ENCODE measurements at regions not wholly inside any gene's neighbourhood (a gene's known extent, or its start where the extent isn't known, plus 50 kb on each side); places are given as distances from the start of the nearest gene placed in this dataset.
"Not testable (repeated sequence)": the region's sequence is repeated elsewhere in the genome, so short reads cannot be mapped to it uniquely, and the experiment has no call there.

DNA sequence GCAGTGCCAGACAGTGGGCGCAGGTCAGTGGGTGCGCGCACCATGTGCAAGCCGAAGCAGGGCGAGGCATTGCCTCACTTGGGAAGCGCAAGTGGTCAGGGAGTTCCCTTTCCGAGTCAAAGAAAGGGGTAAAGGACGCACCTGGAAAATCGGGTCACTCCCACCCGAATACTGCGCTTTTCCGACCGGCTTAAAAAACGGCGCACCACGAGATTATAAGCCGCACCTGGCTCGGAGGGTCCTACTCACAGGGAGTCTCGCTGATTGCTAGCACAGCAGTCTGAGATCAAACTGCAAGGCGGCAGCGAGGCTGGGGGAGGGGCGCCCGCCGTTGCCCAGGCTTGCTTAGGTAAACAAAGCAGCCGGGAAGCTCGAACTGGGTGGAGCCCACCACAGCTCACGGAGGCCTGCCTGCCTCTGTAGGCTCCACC is 77.9 kb downstream of the NR4A2 start:
- not testable (repeated sequence) for DNase-seq

DNA sequence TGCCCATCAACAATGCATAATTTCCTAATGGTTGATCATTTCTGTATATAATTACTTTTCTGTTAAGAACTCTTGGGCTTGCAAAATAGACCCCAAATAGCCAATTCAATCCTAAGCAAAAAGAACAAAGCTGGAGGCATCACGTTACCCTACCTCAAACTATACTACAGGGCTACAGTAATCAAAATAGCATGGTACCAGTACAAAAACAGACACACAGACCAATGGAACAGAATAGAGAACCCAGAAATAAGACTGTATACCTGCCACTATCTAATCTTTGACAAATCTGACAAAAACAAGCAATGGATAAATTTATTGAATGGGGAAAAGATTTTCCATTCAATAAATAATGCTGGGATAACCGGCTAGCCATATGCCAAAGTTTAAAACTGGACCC is 78.8 kb downstream of the NR4A2 start:
- no peak for DNase-seq

DNA sequence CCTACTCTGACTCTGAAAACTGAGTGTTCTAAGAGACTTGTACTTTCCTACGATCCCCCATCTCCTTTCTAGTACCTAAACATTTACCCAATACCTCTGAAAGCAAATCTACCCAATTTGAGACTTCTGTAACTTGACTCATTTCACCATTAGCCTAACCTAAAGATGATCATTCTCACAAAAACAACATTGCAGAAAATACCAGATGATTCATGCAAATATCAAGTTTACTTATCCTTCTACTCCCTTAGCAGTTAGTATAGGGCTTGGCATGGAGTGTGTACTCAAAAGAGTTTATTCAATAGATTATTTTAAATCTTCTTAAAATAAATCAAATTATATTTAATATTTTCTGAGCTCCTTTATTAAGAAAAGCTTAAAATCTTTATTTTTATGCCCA is 89.6 kb downstream of the NR4A2 start:
- DNase-seq, result no peak

DNA sequence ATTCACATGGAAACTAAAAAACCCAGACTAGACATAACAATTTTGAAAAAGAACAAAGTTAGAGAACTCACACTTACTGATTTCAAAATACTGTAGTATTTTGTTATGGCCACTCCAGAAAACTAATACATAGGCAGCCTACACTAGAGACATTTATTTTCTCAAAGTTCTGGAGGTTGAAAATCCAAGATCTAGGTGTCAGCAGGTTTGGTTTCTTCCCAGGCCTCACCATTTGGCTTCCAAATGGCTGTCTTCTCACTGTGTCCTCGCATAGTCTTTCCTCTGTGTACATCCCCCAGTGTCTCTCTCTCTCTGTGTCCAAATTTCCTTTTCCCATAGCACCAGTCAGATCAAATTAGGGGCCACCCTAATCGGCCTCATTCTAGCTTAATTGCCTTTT is 95.0 kb downstream of the NR4A2 start:
- no peak for DNase-seq

DNA sequence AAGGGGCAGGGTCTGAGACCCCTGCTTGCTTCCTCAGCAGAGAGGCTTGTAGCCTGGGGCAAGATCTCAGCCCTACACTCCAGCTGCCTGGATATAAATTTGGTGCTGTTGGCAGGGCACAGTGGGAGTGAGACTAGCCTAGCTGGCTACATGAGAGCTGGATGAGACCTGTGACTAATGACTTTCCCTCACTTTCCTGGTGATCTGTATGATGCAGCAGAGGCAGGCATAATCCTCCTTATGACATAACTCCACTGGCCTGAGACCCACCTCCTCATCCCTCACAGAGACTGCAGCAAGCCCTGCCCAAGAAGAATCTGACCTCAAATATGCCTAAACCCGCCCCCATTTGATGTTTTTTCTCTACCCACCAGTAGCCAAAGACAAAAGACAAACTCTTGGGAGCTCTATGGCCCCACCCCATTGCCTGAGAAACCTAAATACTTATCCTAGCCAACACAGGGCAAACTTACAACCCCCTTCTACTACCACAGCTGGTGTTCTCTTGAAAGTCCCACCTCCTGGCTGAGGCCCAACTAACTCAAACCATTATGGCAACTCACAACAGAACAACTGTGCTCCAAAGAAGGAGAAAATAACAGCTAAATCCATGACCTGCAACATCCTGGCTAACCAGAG is 102.7 kb downstream of the NR4A2 start:
- DNase-seq, result no peak

DNA sequence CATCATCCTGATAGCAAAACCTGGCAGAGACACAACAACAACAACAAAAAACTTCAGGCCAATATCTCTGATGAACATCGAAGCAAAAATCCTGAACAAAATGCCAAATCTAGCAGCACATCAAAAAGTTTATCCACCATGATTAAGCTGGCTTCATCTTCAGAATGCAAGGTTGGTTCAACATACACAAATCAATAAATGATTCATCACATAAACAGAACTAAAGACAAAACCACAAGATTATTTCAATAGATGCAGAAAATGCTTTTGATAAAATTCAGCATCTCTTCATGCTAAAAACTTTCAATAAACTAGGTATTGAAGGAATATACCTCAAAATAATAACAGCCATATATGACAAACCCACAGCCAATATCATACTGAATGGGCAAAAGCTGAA is 109.2 kb downstream of the NR4A2 start:
- not testable (repeated sequence) for DNase-seq

DNA sequence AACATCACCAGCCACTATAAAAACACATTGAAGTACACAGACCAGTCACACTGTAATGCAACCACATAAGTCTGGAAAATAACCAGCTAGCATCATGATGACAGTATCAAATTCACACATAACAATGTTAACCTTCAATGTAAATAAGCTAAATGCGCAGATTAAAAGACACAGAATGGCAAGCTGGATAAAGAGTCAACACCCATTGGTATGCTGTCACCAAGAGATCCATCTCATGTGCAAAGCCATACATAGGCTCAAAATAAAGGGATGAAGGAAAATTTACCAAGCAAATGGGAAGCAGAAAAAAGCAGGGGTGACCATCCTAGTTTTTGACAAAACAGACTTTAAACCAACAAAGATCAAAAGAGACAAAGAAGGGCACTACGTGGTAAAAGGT is 110.8 kb downstream of the NR4A2 start:
- DNase-seq, result no peak

DNA sequence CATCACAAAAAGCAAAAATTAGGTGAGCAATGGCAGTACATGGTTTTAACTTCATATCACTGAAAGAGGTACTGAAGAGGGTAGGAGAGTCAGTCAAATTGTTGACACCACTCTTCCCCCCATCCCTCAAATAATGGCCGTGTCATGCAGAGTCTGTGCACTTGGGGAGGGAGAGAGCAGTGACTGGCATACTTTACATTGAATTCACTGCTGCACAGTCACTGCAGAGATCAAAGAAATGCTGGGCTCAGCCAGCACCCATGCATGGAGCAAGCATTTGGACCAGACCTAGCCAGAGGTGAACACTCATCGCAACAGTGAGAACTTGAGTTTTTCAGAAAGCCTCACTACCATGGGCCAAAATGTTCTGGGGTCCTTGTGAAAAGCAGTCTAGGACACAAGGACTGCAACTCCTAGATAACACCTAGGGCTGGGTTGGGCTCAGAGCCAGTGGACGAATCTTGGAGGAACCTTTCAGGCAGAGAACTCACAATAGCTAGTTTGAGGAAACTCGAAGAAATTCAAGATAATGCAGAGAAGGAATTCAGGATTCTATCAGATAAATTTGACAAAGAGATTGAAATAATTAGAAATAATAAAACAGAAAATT is 112.9 kb downstream of the NR4A2 start:
- no peak for DNase-seq

DNA sequence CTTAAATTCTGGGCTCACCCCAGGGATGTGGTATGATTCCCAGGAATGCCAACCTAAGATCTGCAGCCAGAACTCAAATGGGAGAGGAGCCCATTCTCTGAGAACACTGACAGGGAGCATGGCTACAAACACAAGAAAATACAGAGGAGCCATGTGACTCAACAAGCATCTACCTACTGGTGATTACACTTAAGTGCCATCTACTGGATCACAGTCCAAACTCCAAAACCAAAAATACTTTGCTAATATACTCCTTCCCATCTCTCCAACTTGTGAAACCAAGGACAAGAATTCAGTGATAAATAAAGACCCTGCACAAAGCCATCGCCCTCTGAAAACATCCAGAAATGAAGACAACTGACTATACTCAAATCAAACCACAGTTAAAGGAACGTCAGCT is 116.9 kb downstream of the NR4A2 start:
- no peak for DNase-seq

DNA sequence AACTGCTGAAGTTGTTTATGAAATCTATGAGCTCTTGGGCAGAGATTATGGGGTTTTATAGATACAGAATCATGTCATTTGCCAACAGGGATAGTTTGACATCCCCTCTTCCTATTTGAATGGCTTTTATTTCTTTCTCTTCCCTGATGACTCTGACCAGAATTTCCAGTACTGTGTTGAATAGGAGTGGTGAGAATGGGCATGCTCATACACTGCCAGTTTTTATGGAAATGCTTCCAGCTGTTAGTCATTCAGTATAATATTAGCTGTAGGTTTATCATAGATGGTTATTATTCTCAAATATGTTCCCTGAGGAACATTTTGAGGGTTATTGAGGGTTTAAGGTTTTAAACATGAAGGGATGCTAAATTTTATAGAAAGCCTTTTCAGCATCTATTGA is 121.2 kb downstream of the NR4A2 start:
- DNase-seq, result no peak

DNA sequence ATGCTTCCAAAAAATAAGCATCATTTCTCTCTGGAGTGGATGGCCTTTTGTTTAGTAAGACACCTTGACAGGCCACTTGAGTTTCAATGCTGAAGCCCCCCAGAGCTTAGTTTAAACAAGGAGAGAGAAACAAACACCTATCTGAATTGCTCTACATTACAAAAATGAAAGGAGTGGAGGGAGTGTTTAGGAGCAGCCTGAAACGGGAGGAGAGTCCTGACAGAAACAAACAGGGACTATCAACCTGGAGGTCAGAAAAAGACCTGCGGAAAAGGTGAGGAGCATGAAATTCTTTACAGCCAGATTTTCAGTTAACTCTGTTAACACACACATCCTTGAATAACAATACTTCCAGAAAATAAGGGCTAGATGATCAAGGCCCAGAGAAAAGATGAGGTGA is 126.2 kb downstream of the NR4A2 start:
- no peak for DNase-seq

DNA sequence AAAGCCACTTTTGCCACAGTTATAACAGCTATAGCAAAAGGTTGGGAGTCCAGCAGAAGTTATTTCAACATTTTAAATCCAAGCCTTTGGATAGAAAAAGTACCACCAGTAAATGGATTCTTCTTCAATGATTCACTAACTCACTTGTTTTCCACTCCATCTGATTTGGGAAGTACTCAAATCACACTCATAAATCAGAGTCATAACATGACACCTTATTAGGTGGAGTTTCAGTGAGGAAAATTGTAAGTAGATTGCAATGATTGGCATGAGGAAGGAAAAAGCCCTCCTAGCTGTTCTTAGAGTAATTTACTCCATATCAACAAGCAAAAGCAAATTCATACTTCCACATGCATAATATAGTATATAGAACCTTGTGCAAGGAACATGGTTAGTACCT is 132.9 kb downstream of the NR4A2 start:
- no peak for DNase-seq

DNA sequence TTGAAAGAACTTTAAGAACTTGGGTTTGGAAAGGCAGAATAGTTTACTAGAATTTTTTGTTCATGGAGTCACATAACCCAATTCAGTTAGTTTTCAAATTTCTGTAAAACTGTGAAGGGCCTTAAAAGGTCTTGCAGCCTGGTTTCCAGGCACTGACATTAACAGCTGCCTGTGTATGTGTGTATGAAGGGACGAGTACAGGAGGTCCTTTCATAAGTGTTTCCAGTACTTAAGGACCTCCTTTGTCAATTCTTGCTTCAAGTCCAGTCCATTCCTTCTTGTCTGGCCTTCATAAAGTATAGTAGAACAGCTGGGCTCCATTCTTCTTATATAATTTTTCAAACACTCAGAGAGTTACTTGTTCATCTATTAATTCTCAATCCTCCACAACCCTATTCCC is 136.5 kb downstream of the NR4A2 start:
- DNase-seq, result no peak

DNA sequence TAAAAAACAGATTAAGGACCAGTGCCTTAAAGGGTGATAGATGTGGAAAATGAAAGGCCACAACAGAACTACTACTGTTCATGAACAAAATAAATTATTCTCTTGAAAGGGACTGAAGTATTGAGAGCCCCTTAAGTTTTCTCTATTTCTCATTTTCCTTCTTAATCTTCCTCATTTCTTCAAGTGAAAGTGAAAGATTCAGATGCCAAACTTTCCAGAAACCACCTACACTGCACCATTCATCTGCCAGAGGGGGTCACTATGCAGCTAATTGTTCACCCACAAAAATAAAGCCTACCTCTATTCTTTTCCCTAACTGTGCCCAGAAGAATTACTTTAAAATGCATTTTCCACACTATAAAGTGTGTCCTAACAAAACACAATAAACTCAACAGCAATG is 140.1 kb downstream of the NR4A2 start:
- DNase-seq, result peak; percentile 19 to 24

DNA sequence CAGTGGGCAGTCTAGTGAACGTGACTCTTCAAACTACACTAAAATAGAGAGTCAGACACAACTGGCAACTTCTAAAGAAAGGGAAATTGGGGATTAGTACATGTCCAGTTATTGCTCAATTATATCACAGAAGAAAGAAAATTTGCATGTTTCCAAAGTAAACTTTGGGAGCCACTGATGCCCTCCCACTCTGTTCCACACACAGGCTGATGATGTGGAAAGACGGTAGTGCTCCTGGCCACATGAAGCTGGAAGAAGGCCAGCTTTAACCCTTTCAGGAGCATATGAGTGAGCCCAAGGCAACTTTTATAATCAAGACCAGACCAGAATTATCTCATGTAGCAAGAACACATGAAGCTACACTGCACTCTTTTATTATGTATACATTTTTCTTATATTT is 141.0 kb downstream of the NR4A2 start:
- DNase-seq, result peak; percentile 4 to 32

DNA sequence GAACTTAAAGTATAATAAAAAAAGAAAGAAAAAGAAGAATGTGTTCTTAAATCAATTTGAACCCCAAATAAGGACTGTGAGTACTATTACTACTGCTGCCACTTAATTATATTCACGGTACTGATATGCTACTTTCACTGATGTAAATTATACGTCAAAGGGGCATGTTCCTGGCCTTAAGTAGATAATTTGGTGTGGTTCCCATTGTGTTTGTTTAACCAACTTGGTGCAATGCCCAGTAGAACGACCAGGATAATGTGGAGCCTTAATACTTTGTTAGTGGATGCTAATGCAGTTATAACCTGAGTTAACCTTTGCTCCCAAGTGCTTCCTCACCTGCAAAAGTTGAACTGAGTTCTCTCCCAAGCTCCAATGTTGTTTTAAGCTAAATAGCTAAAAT is 142.0 kb downstream of the NR4A2 start:
- DNase-seq, result no peak

DNA sequence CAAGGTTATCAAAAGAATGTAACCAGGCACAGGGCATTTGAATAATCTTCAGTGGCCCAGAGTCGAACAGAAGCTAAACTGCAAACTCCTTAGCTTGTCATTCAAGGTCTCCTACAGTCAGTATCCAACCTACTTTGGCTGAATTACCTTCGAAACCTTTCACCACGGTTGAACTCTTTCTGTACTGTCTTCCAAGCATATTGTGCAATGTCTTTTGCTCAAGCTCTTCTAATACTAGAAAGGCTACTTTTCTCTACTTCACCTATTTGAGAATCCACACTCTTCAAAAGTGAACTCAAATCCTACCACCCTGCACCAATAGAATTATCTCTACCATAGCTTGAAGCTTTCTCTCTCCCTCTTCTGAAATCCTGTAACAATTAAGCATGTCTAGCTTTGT is 142.9 kb downstream of the NR4A2 start:
- no peak for DNase-seq

DNA sequence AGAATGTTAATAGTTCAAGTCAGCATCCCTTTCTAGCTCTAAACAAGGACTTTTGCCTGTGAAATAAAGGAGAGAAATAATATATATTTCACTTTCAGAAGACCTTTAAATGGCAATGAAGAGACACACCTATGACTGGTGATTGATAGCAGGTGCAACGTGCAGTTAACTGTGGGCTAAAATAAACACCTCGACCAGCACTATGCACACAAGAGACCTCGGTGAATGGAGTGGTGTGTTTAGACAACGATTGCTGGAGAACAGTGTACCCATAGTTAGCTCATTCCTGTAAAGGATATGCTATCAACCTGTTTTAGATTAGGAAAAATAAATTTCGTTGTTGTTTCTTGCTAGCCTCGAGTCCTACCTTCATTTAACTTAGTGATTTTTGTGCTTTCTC is 143.4 kb downstream of the NR4A2 start:
- DNase-seq, result no peak

DNA sequence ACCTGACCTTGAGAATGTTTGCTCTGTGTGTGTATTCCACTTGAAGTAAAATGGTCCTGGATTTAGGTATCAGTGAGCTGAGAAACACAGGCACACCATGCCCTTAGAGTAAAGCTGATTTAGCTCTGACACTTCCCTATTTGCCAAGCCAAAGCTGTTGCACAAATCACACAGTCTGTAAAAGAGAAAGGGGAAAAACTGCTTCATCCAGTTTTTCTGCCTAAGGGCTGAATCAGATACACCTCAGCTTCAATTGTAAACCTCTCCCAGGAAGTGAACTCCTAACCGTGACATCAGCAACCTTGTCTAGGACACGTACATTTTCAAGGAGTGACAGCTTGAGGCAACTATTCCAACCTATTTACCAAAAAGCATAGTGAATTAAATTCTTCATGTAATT is 150.4 kb downstream of the NR4A2 start:
- peak; percentile 5 to 6 for DNase-seq

DNA sequence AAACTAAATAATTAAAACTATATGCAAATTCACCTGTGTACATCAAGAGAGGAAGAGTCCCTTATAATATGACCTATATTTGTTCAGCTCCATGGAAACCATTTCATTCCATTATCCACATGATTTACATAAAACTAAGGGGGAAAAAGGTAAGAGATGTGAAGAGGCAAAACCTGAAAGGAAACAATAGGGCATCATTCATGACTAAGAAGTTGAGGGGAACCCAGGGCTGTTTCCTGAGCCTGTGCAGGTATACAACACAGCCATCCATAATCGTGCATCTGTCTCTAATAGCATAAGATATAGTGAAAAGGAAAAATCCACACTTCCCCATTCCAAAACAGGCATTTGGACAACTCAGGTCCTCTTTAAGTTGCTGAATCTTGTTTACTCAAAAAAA is 151.3 kb downstream of the NR4A2 start:
- no peak for DNase-seq

DNA sequence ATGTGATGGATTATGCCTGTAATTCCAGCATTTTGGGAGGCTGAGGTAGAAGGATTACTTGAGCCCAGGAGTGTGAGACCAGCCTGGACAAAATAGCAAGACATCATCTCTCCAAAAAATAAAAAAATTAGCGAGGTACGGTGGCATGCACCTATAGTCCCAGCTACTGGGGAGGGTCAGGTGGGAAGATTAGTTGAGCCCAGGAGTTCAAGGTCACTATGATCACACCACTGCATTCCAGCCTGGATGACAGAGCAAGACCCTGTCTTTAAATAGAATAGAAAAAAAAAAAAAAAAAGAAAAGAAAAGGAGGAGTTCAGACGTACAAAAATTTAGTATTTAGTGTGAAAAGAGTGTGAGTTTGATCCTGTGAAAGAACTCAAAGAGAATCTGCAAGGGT is 154.9 kb downstream of the NR4A2 start:
- no peak for DNase-seq

DNA sequence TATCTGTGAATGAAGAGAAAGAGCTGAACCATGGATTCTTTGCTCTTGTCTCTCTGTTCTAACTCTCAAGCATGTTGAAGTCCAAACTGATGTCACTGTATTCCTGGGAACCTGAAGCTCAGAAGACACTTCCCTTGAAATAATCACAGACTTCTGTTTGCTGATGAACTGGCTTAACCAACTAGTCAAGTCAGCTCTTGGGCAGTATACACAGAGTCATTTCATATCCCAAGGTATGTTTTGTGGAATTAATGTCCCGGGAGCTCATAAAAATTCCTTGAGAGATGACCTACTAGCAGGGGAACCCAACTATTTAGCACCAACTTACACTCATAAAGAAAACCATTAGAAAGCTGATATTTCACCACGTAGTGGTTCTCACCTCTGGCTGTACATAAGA is 156.6 kb downstream of the NR4A2 start:
- DNase-seq, result no peak

DNA sequence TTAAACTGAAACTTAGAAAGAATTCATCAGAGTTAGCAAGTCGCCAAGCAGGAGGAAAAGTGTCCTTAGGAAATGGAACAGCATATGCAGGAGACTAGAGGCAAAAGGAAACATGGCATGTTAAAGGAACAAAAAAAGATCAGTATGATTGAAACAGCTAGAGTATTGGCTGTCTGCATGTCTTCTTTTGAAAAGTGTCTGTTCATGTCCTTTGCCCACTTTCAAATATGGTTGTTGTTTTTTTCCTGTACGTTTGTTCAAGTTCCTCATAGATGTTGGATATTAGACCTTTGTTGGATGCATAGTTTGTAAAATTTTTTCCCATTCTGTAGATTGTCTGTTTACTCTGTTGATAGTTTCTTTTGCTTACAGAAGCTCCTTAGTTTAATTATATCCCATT is 161.6 kb downstream of the NR4A2 start:
- no peak for DNase-seq

DNA sequence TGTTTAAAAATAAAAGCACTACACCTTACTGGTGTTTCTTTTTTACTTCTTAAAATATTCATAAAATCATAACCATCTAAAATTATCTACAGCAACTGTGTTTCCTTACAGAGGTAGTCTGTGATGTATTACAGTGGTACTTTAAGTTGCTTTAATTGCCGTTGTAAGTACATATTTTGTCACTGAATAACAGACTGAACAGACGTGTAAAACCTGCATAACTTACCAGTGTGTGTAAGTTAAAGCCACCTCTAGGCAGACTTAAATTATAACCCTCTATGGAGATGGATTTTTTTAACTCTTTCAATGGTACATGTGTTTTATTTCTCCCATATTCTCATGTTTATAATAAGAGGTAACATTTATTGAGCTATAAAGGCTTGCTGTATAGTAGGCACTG is 166.8 kb downstream of the NR4A2 start:
- no peak for DNase-seq

DNA sequence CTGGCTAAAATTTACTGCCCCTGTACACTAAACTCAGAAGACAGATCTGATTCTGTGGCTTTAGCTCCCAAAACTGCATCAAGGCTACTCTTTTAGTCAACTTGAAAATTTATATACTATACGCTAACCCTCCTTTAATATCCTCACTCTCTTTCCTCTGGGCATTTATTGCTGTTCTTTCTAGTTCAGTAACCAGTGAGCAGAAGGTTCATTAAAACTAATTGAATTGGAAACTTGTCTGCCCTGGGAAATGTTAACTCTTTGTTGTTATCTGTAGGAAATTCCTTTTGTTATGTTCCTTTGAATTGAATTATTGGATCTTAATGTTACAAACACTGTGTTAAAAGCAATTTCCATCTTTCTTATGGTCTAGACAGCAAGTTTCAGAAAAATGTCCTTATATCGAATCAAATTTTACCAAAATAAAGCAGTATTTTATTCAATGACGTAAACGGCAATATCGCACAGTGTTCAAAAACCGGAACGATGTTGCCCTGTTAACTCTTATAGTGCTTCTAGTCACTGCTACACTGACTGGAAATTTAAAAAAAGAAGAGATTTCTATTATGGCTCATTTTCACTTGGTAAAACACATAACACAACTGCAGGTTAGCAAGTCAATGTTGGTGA is 168.3 kb downstream of the NR4A2 start:
- DNase-seq, result no peak
